HUES6 (cell line): ENCODE measurements at regions not wholly inside any gene's neighbourhood (a gene's known extent, or its start where the extent isn't known, plus 50 kb on each side); places are given as distances from the start of the nearest gene placed in this dataset.

ENCODE experiments used
- H3K27ac ChIP-seq: 2 replicates; pipeline ENCODE4 v1.7.0; 2013; ENCODE audit warnings: low read depth, mild to moderate bottlenecking, low read length, inconsistent platforms
- H3K27me3 ChIP-seq: 2 replicates; pipeline ENCODE4 v1.6.1; 2013; ENCODE audit warnings: low read length; ENCODE audit not compliant: control insufficient read depth, insufficient read depth
- H3K36me3 ChIP-seq: 2 replicates; pipeline ENCODE4 v1.6.1; 2013; ENCODE audit warnings: low read length; ENCODE audit not compliant: control insufficient read depth, insufficient read depth
- H3K4me1 ChIP-seq: 2 replicates; pipeline ENCODE4 v1.6.1; 2013; ENCODE audit warnings: low read length; ENCODE audit not compliant: control insufficient read depth, insufficient read depth
- H3K4me3 ChIP-seq: 2 replicates; pipeline ENCODE4 v1.5.1; 2013; ENCODE audit warnings: low read depth, low read length
- H3K9ac ChIP-seq: one replicate; pipeline ENCODE4 v1.6.1; 2013; ENCODE audit warnings: mild to moderate bottlenecking, low read length
- H3K9me3 ChIP-seq: 2 replicates; pipeline ENCODE4 v1.6.1; 2013; ENCODE audit warnings: low read depth, low read length; ENCODE audit not compliant: control insufficient read depth, insufficient read depth

DNA sequence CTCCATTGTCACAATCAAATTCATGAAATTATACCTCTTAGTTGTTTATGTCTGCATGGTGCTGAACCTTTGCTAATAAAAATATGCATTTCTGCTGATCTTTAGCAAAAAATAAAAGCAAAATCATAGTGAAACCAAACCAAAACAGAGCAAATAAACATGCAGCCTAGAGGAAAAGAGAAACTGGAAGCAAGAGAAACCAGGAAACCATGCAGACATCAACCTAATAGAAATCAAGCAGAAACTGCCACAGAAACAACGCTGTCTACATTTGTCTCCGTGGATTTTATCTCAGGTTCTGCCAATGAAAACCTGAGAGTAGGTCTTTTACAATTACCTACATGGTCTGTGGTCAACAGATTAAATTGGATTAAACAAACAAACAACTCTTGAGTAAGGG, 173.7 kb downstream of the SYT10 start:
- Histone ChIP-seq H3K4me1 (no peaks in the 10 kb centered on the region; the same call in 1 of the 2 replicates), H3K27me3 (no peaks in the 10 kb centered on the region), H3K9ac (no peak overlapping the region), H3K4me3 (no peak overlapping the region), H3K9me3 (no peaks in the 10 kb centered on the region), H3K36me3 (no peaks in the 10 kb centered on the region), H3K27ac (no peak overlapping the region; the same call in 1 of the 2 replicates)

GRCh38 chr12:33265033-33265731, 174.4 kb downstream of the SYT10 start:
- Histone ChIP-seq H3K9ac (no peak overlapping the region), H3K4me3 (no peak overlapping the region), H3K27me3 (no peaks in the 10 kb centered on the region), H3K4me1 (no peaks in the 10 kb centered on the region; the same call in 1 of the 2 replicates), H3K27ac (no peak overlapping the region), H3K36me3 (no peaks in the 10 kb centered on the region), H3K9me3 (no peaks in the 10 kb centered on the region)

GRCh38 chr12:33253178-33253577, 186.4 kb downstream of the SYT10 start:
- H3K9me3 ChIP-seq: no peaks in the 10 kb centered on the region
- H3K27ac ChIP-seq: no peak overlapping the region
- no peaks in the 10 kb centered on the region for H3K4me1 ChIP-seq
- H3K4me3 ChIP-seq: no peak overlapping the region
- H3K9ac ChIP-seq: no peak overlapping the region
- no peaks in the 10 kb centered on the region for H3K36me3 ChIP-seq
- no peaks in the 10 kb centered on the region for H3K27me3 ChIP-seq

- Histone ChIP-seq H3K27ac (no peak overlapping the region), H3K9ac (no peak overlapping the region), H3K4me1 (peaks cover 4% of the 10 kb centered on the region; the same call in 1 of the 2 replicates), H3K36me3 (no peaks in the 10 kb centered on the region), H3K27me3 (no peaks in the 10 kb centered on the region), H3K9me3 (no peaks in the 10 kb centered on the region), H3K4me3 (no peak overlapping the region)
Observed at GRCh38 chr12:33251548-33251947, 188.1 kb downstream of the SYT10 start.

DNA sequence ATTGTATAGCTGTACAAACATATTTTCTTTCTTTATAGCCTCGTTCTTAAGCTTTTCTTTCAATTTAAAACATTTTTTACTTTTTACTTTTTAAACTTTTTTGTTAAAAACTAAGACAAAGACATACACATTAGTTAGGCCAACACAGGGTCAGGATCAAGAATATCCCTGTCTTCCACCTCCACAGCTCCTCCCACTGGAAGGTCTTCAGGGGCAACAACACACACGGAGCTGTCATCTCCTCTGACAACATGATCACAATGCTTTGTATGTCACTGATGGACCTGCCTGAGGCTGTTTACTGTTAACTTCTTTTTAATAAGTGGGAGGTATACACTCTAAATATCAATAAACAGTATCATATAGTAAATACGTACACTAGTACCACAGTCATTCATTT, 191.3 kb downstream of the SYT10 start:
- no peaks in the 10 kb centered on the region for H3K27me3 ChIP-seq
- no peak overlapping the region for H3K9ac ChIP-seq
- H3K9me3 ChIP-seq: no peaks in the 10 kb centered on the region
- H3K27ac ChIP-seq: no peak overlapping the region
- no peak overlapping the region for H3K4me3 ChIP-seq
- H3K36me3 ChIP-seq: no peaks in the 10 kb centered on the region
- H3K4me1 ChIP-seq: peaks cover 4% of the 10 kb centered on the region; the same call in 1 of the 2 replicates

GRCh38 chr12:33247625-33248024, 192.0 kb downstream of the SYT10 start:
- H3K4me1 ChIP-seq: peaks cover 4% of the 10 kb centered on the region; the same call in 1 of the 2 replicates
- no peaks in the 10 kb centered on the region for H3K27me3 ChIP-seq
- H3K9ac ChIP-seq: no peak overlapping the region
- no peaks in the 10 kb centered on the region for H3K36me3 ChIP-seq
- no peak overlapping the region for H3K4me3 ChIP-seq
- H3K27ac ChIP-seq: no peak overlapping the region
- H3K9me3 ChIP-seq: no peaks in the 10 kb centered on the region

GRCh38 chr12:33245434-33245833, 194.2 kb downstream of the SYT10 start:
- no peaks in the 10 kb centered on the region for H3K36me3 ChIP-seq
- H3K27me3 ChIP-seq: no peaks in the 10 kb centered on the region

DNA sequence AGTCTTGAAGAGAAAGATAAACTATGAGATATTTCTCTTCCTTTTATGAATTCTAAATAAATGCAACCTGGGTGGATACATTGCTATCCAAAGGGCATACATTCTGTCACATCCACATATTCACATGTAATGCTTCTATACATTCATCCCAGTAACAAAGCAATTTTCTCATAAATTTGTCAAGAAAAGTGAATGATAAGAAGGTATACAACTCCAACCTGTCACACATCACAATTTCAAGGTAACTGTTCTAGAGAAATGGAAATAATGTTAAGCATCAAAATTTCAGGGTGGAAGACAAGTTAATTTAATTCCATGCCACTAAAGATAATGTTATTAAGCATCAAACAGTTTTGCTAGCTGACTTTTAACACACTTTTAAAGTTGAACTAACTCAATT, 212.9 kb downstream of the SYT10 start:
- no peak overlapping the region for H3K9ac ChIP-seq
- H3K27ac ChIP-seq: no peak overlapping the region
- H3K36me3 ChIP-seq: no peaks in the 10 kb centered on the region
- no peak overlapping the region for H3K4me3 ChIP-seq
- no peaks in the 10 kb centered on the region for H3K4me1 ChIP-seq
- H3K9me3 ChIP-seq: peaks cover 16% of the 10 kb centered on the region; the same call in 1 of the 2 replicates
- H3K27me3 ChIP-seq: no peaks in the 10 kb centered on the region

More at GRCh38 chr12:33245434-33245833, 194.2 kb downstream of the SYT10 start:
- no peak overlapping the region for H3K9ac ChIP-seq
- no peak overlapping the region for H3K27ac ChIP-seq
- peaks cover 4% of the 10 kb centered on the region; the same call in 1 of the 2 replicates for H3K4me1 ChIP-seq
- H3K9me3 ChIP-seq: no peaks in the 10 kb centered on the region
- no peak overlapping the region for H3K4me3 ChIP-seq

DNA sequence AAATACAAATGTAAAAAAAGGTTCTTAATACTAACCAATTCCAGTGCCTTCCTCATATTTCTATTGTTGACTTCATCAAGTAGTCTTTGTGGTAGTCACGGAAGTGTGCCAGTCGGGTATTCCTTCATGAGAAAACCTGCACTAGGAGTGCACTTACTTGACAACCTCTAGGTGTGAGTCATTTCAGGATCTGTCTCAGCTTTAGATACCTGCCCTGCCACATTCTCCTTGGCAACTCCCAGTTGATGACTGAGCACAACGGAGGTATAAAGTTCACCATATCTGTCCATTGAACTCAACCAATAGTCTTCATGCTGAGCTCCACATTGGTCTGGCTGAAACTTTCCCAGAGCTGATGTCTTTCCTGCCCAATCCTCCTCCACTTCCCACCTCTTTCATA, 215.7 kb downstream of the SYT10 start:
- no peaks in the 10 kb centered on the region for H3K4me1 ChIP-seq
- H3K9ac ChIP-seq: no peak overlapping the region

DNA sequence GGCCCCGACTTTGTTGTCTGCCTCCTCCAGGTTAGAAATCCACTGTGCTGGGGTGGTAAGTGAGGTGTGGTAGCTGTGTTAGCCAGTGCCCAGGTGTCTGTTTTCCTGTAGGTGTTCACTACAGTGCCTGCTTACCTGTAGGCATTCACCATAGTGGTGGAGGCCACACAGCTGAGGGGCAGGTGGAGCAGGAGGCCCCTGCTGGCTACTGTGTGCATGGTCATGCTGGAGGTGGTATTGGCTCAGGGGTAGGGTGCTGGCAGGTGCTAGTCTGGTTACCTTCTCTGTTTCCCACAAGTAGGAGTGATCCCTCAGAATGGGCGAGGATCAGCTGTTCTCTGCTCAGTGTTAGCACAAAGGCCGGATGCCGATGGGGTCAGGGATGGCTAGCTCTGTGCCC, 217.3 kb downstream of the SYT10 start:
- Histone ChIP-seq H3K4me3 (no peak overlapping the region), H3K4me1 (no peaks in the 10 kb centered on the region), H3K27me3 (no peaks in the 10 kb centered on the region), H3K36me3 (no peaks in the 10 kb centered on the region), H3K9ac (no peak overlapping the region), H3K9me3 (peaks cover 24% of the 10 kb centered on the region), H3K27ac (no peak overlapping the region)

More for the DNA sequence above, 215.7 kb downstream of the SYT10 start:
- H3K27ac ChIP-seq: no peak overlapping the region
- H3K9me3 ChIP-seq: peaks cover 19% of the 10 kb centered on the region
- no peak overlapping the region for H3K4me3 ChIP-seq
- H3K36me3 ChIP-seq: no peaks in the 10 kb centered on the region
- no peaks in the 10 kb centered on the region for H3K27me3 ChIP-seq

- H3K9ac ChIP-seq: no peak overlapping the region
- no peak overlapping the region for H3K4me3 ChIP-seq
- no peaks in the 10 kb centered on the region for H3K27me3 ChIP-seq
- no peaks in the 10 kb centered on the region for H3K4me1 ChIP-seq
- no peak overlapping the region for H3K27ac ChIP-seq
- H3K9me3 ChIP-seq: no peaks in the 10 kb centered on the region
- no peaks in the 10 kb centered on the region for H3K36me3 ChIP-seq
Observed at GRCh38 chr12:33205981-33206380, 233.6 kb downstream of the SYT10 start.
